ENCODE measurements at regions not wholly inside any gene's neighbourhood (a gene's known extent, or its start where the extent isn't known, plus 50 kb on each side); places are given as distances from the start of the nearest gene placed in this dataset.

- no peak for DNase-seq
Measured at GRCh38 chr9:17894501-17895160, 315.8 kb downstream of the SH3GL2 start.

DNA sequence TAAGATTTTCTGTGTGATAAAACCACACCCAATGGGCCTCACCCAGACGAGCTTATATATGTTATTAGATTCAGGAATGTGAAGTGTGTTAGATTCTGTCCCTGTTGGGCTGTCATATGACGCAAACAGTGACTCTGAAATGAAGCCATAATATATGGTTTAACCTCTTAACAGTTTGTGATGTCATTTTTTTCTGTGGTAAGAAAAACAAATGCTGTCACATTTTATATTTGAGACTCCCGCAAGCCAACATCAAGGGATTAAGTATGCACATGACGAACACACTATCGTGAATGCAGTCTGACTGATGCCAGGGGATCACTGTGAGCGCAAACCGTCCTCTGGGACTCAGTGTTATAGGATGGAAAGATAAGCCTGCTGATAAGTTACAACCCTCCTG lies 321.7 kb downstream of the SH3GL2 start:
- DNase-seq, result no peak

GRCh38 chr9:17905366-17905765 lies 326.5 kb downstream of the SH3GL2 start:
- no peak for DNase-seq

GRCh38 chr9:17905781-17906175 lies 326.9 kb downstream of the SH3GL2 start:
- no peak for DNase-seq

- no peak for DNase-seq
Measured at GRCh38 chr9:17906176-17906840, 327.4 kb downstream of the SH3GL2 start.

GRCh38 chr9:17906841-17907778 lies 328.2 kb downstream of the SH3GL2 start:
- no peak for DNase-seq

- DNase-seq, result no peak
Measured at GRCh38 chr9:17907779-17908508, 329.1 kb downstream of the SH3GL2 start.

DNA sequence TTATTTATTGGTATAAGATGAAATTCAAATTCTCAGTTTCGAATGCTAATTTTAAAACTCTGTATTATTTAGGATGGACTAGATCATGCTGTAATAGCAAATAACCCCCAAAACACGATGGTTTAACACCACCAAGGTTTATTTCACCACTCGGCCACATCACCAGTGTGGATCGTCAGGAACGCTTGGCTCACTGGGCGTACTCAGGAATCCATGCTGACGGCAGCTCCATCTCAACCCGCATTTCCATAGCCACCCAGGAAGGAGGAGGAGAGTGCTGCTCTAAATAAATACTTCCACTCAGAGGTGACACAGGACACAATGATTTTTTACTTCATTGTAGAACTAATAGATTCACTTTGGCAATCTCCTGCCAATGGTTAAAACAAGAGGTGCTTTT lies 347.4 kb downstream of the SH3GL2 start:
- no peak for DNase-seq

DNA sequence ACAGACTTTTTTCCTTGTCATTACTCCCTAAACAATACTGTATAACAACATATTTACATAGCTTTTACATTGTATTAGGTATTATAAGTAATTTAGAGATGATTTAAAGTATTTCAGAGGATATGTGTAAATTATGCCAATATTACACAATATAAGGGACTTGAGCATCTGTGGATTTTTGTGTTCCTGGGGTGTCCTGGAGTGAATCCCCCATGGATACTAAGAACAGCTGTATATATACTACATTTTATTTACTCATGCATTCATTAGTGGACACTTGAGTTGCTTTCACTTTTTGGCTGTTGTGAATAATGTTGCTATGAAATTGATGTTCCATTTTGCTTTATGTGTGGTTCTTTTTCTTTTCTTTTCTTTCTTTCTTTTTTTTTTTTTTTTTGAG lies 348.8 kb downstream of the SH3GL2 start:
- no peak for DNase-seq

- no peak for DNase-seq
Measured at GRCh38 chr9:17928228-17928627, 349.4 kb downstream of the SH3GL2 start.

GRCh38 chr9:17928768-17929167 lies 349.9 kb downstream of the SH3GL2 start:
- DNase-seq, result no peak

DNA sequence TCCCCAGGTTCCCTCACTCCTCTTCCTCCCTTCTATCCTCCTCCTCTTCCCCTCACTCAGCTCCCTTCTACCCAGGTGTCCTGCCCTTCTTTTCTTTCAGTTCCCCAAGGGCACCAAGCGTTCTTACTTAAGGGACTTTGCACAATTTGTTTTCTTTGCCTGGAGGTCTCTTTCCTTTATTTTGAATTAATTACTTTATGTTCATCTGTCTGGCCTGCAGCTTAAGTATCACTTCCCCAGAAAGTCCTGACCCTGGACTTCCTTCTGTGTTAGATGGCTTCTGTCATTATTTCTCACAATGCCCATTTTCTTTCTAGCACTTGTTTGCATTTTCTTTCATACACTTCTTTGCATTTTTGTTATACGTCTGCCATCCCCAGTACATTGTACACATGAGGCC lies 350.6 kb downstream of the SH3GL2 start:
- DNase-seq, result no peak

GRCh38 chr9:17930071-17930470 lies 351.2 kb downstream of the SH3GL2 start:
- no peak for DNase-seq

- DNase-seq, result no peak
Measured at GRCh38 chr9:17936365-17936764, 357.5 kb downstream of the SH3GL2 start.

- DNase-seq, result no peak
Measured at GRCh38 chr9:17938035-17938655, 359.3 kb downstream of the SH3GL2 start.

GRCh38 chr9:17942498-17942897 lies 363.6 kb downstream of the SH3GL2 start:
- DNase-seq, result no peak

- DNase-seq, result no peak
Measured at GRCh38 chr9:17955409-17955808, 376.5 kb downstream of the SH3GL2 start.

DNA sequence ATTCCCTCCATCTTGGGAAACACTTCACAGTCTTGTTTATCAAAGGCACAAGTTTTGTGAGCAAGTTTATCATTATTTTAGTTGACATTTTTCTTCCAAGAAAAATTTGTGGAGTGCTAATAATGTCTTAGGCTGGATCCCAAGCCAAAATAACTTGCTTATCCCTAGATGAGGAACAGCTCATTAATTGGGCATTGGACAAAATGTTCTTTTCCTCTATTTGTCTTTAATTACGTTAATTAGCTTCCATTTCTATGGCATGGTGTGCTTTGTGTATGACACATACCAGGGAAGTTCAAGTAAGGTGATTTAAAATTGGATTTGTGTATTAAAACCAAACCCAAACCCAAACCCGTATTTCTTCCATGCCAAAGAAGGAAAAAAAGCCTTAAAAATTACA lies 379.5 kb downstream of the SH3GL2 start:
- no peak for DNase-seq

DNA sequence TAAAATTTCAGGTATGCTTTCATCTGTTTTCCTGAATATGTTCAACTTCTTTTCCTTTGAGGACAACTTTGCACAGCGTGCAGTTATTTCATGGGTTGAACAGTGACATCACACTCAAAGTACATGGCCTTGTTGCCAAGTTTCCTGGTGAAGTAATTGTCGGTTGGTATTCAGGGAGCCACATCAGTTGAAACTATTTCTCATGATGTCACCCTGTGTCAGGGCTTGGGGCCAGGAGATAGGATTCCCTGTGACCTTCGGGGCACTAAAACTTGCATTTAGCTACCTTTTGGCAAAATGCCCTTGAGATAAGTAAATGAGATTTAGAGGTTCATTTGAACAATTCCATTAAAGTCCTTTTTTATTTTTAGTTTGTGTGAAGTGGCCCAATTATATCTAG lies 383.9 kb downstream of the SH3GL2 start:
- DNase-seq, result no peak

GRCh38 chr9:17963498-17963897 lies 384.6 kb downstream of the SH3GL2 start:
- no peak for DNase-seq

- no peak for DNase-seq
Measured at GRCh38 chr9:17967731-17968130, 388.9 kb downstream of the SH3GL2 start.

DNA sequence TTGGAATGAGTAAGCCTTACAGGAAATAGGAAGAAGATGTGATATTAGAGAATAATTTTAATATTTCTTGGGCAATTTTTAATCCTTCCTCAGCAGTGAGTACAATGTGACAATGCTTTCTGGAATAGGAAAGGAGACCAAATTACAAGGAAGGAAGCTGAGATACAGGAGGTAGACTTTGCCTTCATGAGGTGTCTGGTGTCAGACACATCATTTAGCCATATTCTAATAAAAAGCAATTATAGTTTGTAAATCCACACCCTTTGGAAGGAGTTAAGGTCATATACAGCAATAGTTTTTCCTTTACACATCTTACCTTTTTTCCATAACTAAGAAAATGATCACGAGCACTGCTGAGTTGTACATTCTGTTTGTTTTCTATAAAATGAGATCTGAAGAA lies 390.4 kb downstream of the SH3GL2 start:
- DNase-seq, result no peak

All from fibroblast of skin of abdomen (primary cell).